Thyroid gland (tissue), 4 donors: ENCODE measurements at regions not wholly inside any gene's neighbourhood (a gene's known extent, or its start where the extent isn't known, plus 50 kb on each side); places are given as distances from the start of the nearest gene placed in this dataset.

ENCODE experiments used
- CTCF ChIP-seq, 6 experiments: fragments of 200-600 bp in 3 of 6; fragments of 450-650 bp in 3 of 6; sonication (generic) in 3 of 6; IDR thresholded peaks; one replicate each; pipeline ENCODE4 v1.5.1; 2016 to 2019; ENCODE audit warnings: antibody characterized with exemption in 6 of 6, mild to moderate bottlenecking in 2 of 6, inconsistent platforms in 1 of 6, moderate library complexity in 1 of 6
- POLR2A ChIP-seq, 2 donors: fragments of 450-650 bp; IDR thresholded peaks; one replicate each; pipeline ENCODE4 v1.6.1; 2017; ENCODE audit warnings: antibody characterized with exemption in 2 of 2, mild to moderate bottlenecking in 2 of 2, moderate library complexity in 1 of 2

DNA sequence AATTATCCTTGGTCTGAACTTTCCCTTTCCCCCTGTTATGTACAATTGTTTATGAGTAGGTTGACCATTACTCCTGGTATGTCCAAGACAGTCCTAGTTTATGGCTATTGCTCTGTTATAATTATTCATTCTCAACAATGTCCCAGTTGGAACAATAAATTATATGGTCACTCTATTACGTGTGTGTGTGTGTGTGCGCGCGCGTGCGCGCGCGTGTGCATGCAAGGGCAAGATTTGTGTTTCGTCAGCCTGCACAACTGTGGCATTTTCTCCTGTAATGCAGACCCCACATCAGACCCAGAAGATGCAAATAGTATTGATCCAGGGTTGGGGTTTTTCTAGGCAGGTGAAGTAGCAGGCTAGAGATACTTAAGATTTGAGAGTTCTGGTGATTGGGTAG is 88.4 kb downstream of the ESM1 start:
- TF ChIP-seq CTCF (IDR thresholded peaks at IDR 0.05) (no peak), POLR2A (IDR thresholded peaks at IDR 0.05) (no peak)
